ENCODE measurements at regions not wholly inside any gene's neighbourhood (a gene's known extent, or its start where the extent isn't known, plus 50 kb on each side); places are given as distances from the start of the nearest gene placed in this dataset.

DNA sequence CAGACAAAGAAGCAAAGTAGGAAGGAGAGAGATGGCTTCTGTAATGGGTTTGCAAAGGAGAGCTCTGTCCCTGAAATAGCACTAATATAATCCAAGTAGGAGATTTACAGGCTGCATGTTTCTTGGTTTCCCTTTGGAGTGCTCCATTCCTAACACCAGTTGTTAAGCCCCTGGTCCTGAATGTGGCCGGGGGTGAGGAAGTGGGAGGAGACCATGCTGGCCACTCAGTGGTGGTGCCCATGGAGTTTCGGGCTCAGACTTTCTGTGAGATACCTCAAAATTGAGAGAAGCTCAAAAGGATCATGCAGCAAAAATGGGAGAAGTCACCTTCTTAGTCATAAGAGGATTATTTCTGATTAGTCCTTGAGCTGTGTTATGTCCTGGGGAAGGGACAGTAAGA lies 88.5 kb downstream of the DAD1 start:
- TF ChIP-seq NFIC (IDR thresholded peaks at IDR 0.05) (no peak), CREB1 (IDR thresholded peaks at IDR 0.05; ENCODE audit: low read depth) (no peak), EP300 (IDR thresholded peaks at IDR 0.05; ENCODE audit: borderline replicate concordance) (no peak), ZBTB7A (IDR thresholded peaks at IDR 0.05; ENCODE audit: low read depth) (no peak), RAD21 (IDR thresholded peaks at IDR 0.05; ENCODE audit: low read depth) (no peak), FOXM1 (IDR thresholded peaks at IDR 0.05; ENCODE audit: borderline replicate concordance, low read depth) (no peak), YY1 (IDR thresholded peaks at IDR 0.05; ENCODE audit: low read depth) (no peak), TAF1 (IDR thresholded peaks at IDR 0.05; ENCODE audit: low read depth) (no peak), CEBPB (IDR thresholded peaks at IDR 0.05) (no peak)
- TF ChIP-seq, protein P1, sequence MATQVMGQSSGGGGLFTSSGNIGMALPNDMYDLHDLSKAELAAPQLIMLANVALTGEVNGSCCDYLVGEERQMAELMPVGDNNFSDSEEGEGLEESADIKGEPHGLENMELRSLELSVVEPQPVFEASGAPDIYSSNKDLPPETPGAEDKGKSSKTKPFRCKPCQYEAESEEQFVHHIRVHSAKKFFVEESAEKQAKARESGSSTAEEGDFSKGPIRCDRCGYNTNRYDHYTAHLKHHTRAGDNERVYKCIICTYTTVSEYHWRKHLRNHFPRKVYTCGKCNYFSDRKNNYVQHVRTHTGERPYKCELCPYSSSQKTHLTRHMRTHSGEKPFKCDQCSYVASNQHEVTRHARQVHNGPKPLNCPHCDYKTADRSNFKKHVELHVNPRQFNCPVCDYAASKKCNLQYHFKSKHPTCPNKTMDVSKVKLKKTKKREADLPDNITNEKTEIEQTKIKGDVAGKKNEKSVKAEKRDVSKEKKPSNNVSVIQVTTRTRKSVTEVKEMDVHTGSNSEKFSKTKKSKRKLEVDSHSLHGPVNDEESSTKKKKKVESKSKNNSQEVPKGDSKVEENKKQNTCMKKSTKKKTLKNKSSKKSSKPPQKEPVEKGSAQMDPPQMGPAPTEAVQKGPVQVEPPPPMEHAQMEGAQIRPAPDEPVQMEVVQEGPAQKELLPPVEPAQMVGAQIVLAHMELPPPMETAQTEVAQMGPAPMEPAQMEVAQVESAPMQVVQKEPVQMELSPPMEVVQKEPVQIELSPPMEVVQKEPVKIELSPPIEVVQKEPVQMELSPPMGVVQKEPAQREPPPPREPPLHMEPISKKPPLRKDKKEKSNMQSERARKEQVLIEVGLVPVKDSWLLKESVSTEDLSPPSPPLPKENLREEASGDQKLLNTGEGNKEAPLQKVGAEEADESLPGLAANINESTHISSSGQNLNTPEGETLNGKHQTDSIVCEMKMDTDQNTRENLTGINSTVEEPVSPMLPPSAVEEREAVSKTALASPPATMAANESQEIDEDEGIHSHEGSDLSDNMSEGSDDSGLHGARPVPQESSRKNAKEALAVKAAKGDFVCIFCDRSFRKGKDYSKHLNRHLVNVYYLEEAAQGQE (IDR thresholded peaks at IDR 0.05; ENCODE audit: low read depth) = no peak
- TF ChIP-seq, protein P2, sequence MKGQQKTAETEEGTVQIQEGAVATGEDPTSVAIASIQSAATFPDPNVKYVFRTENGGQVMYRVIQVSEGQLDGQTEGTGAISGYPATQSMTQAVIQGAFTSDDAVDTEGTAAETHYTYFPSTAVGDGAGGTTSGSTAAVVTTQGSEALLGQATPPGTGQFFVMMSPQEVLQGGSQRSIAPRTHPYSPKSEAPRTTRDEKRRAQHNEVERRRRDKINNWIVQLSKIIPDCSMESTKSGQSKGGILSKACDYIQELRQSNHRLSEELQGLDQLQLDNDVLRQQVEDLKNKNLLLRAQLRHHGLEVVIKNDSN (IDR thresholded peaks at IDR 0.05) = no peak
- TF ChIP-seq, protein P3, sequence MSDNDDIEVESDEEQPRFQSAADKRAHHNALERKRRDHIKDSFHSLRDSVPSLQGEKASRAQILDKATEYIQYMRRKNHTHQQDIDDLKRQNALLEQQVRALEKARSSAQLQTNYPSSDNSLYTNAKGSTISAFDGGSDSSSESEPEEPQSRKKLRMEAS (IDR thresholded peaks at IDR 0.05) = no peak

DNA sequence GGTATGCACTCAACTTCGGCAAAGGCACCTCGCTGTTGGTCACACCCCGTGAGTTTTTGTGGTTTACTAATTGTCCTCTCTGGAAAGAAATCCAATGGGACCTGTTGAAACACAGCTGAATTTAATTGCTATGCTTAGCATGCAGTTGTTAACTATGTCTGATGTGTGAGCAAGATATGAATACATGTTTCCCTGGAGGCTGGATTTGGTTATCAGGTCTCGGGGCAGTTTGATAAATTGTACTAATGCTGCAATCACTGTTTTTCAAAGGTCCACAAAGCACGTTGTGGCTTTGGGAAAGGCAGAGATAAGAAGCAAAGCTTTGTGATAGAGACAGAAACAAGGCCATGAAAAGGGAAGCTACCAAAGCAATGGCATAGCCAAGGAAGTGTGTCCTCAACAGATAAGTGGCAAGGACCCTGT lies 91.3 kb downstream of the DAD1 start:
- TF ChIP-seq EP300 (IDR thresholded peaks at IDR 0.05; ENCODE audit: borderline replicate concordance) (no peak), EGR1 (IDR thresholded peaks at IDR 0.05) (no peak), CREB1 (IDR thresholded peaks at IDR 0.05; ENCODE audit: low read depth) (no peak), TEAD4 (IDR thresholded peaks at IDR 0.05) (no peak), TCF12 (IDR thresholded peaks at IDR 0.05; ENCODE audit: low read depth) (no peak), YY1 (IDR thresholded peaks at IDR 0.05; ENCODE audit: low read depth) (no peak), TAF1 (IDR thresholded peaks at IDR 0.05; ENCODE audit: low read depth) (no peak), CEBPB (IDR thresholded peaks at IDR 0.05) (no peak), RAD21 (IDR thresholded peaks at IDR 0.05; ENCODE audit: low read depth) (no peak), ZBTB7A (IDR thresholded peaks at IDR 0.05; ENCODE audit: low read depth) (no peak), FOXM1 (IDR thresholded peaks at IDR 0.05; ENCODE audit: borderline replicate concordance, low read depth) (no peak), NFIC (IDR thresholded peaks at IDR 0.05) (no peak)
- TF ChIP-seq, protein P2 (IDR thresholded peaks at IDR 0.05) = no peak
- TF ChIP-seq, protein P3 (IDR thresholded peaks at IDR 0.05) = no peak
- TF ChIP-seq, protein P1 (IDR thresholded peaks at IDR 0.05; ENCODE audit: low read depth) = no peak

DNA sequence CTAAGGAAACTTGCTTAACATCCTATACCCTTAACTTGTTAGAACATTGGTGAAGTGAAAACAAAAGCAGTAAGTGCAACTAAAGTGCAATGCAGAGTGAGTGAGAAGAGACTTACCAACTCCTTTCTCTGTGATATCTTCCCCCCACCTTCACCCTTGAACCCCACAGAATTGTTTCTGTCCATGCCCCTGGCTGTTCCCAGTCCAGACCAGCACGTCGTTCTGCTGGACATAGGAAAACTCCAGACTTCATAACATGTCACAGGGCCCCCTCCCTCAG lies 91.9 kb downstream of the DAD1 start:
- no peak for TF ChIP-seq TCF12 (IDR thresholded peaks at IDR 0.05; ENCODE audit: low read depth)
- TF ChIP-seq RAD21 (IDR thresholded peaks at IDR 0.05; ENCODE audit: low read depth) = no peak
- no peak for TF ChIP-seq CEBPB (IDR thresholded peaks at IDR 0.05)
- no peak for TF ChIP-seq TEAD4 (IDR thresholded peaks at IDR 0.05)
- TF ChIP-seq, protein P2 (IDR thresholded peaks at IDR 0.05) = no peak
- no peak for TF ChIP-seq NFIC (IDR thresholded peaks at IDR 0.05)
- no peak for TF ChIP-seq EP300 (IDR thresholded peaks at IDR 0.05; ENCODE audit: borderline replicate concordance)
- TF ChIP-seq TAF1 (IDR thresholded peaks at IDR 0.05; ENCODE audit: low read depth) = no peak
- TF ChIP-seq, protein P1 (IDR thresholded peaks at IDR 0.05; ENCODE audit: low read depth) = no peak
- TF ChIP-seq EGR1 (IDR thresholded peaks at IDR 0.05) = no peak
- no peak for TF ChIP-seq YY1 (IDR thresholded peaks at IDR 0.05; ENCODE audit: low read depth)
- TF ChIP-seq CREB1 (IDR thresholded peaks at IDR 0.05; ENCODE audit: low read depth) = no peak
- TF ChIP-seq, protein P3 (IDR thresholded peaks at IDR 0.05) = no peak
- no peak for TF ChIP-seq FOXM1 (IDR thresholded peaks at IDR 0.05; ENCODE audit: borderline replicate concordance, low read depth)
- no peak for TF ChIP-seq ZBTB7A (IDR thresholded peaks at IDR 0.05; ENCODE audit: low read depth)
